K562 (cell line): ENCODE measurements at regions not wholly inside any gene's neighbourhood (a gene's known extent, or its start where the extent isn't known, plus 50 kb on each side); places are given as distances from the start of the nearest gene placed in this dataset.

Source experiments
- ATAC-seq: fragments of 200-7000 bp; cut with Tn5 transposase; 3 replicates; pipeline ENCODE4 v1.9.1; 2020; ENCODE audit warnings: moderate library complexity
- BruUV-seq: library from RNA; stranded (reverse); fragments of 400-500 nt; replicated peaks from 2 replicates; lab custom pipeline; 2021; lab: Mats Ljungman, UMichigan
- CTCF ChIA-PET: fragments of 300-600 bp; formaldehyde crosslinking; extraction: SDS; loops from one replicate; lab custom pipeline; 2021; ENCODE audit warnings: low intra/inter-chr PET ratio; lab: Yijun Ruan, JAX
- POLR2A ChIA-PET: fragments of 300-600, 350-650 bp; sonication (Branson Sonifier 250); formaldehyde crosslinking; extraction: SDS; loops from one replicate; lab custom pipeline; 2021; ENCODE audit warnings: antibody characterized with exemption, inconsistent platforms; lab: Yijun Ruan, JAX
- DNase-seq, 4 experiments: peaks; one replicate each; pipeline versions ENCODE4 v3.0.0 to v3.0.0-alpha.2; 2011 to 2018; ENCODE audit warnings: low spot score in 3 of 4, mixed read lengths in 3 of 4; ENCODE audit errors: extremely low read depth in 1 of 4
- FAIRE-seq: peaks from 2 replicates; lab custom pipeline; 2011; peaks lifted over from hg19 to GRCh38; lab: Jason Lieb, UNC
- H2AFZ ChIP-seq: 2 replicates; pipeline ENCODE4 v1.6.0; 2011; ENCODE audit warnings: low read depth, low read length, control low read depth, inconsistent platforms
- H3K27ac ChIP-seq: fragments of 200-600 bp; 3 replicates; pipeline ENCODE4 v1.8.0; 2011; ENCODE audit warnings: low read depth, mild to moderate bottlenecking, control low read depth, inconsistent platforms, low read length, moderate library complexity, mixed read lengths; ENCODE audit errors: extremely low read depth
- H3K27me3 ChIP-seq, 2 experiments: fragments of 300-600 bp in 1 of 2; 2 replicates in 1 of 2; 3 replicates in 1 of 2; pipeline versions ENCODE4 v1.6.0 to v1.8.0; 2011; ENCODE audit warnings: inconsistent platforms in 2 of 2, low read length in 2 of 2, mild to moderate bottlenecking in 1 of 2, mixed read lengths in 1 of 2, moderate library complexity in 1 of 2; ENCODE audit not compliant: control insufficient read depth in 2 of 2, insufficient read depth in 2 of 2
- H3K36me3 ChIP-seq: fragments of 300-600 bp; 3 replicates; pipeline ENCODE4 v1.8.0; 2011; ENCODE audit warnings: mild to moderate bottlenecking, low read length, inconsistent platforms; ENCODE audit not compliant: control insufficient read depth, insufficient read depth
- H3K4me1 ChIP-seq, 2 experiments: fragments of 200-600 bp in 1 of 2; replicated peaks in 1 of 2; 2 replicates in 1 of 2; 3 replicates in 1 of 2; pipeline versions ENCODE4 v1.5.1 to v1.8.0; 2011; ENCODE audit warnings: inconsistent platforms in 2 of 2, low read length in 2 of 2, mild to moderate bottlenecking in 1 of 2, mixed read lengths in 1 of 2, moderate library complexity in 1 of 2; ENCODE audit not compliant: control insufficient read depth in 2 of 2, insufficient read depth in 2 of 2
- H3K4me2 ChIP-seq: 2 replicates; pipeline ENCODE4 v1.6.1; 2011; ENCODE audit warnings: low read length, control low read depth, inconsistent platforms, mixed read lengths; ENCODE audit not compliant: insufficient read depth
- H3K4me3 ChIP-seq: fragments of 200-600 bp; sonication (generic), shearing (Covaris generic); 2 replicates; pipeline ENCODE4 v1.5.1; 2016; ENCODE audit warnings: control low read depth, inconsistent platforms
- H3K79me2 ChIP-seq: fragments of 200-600 bp; 3 replicates; pipeline ENCODE4 v1.8.0; 2011; ENCODE audit warnings: low read length, inconsistent platforms; ENCODE audit not compliant: control insufficient read depth, insufficient read depth
- H3K9ac ChIP-seq, 2 experiments: 2 replicates each; pipeline versions ENCODE4 v1.6.0 to v1.6.1; 2011; ENCODE audit warnings: low read depth in 2 of 2, low read length in 2 of 2, control low read depth in 1 of 2, inconsistent platforms in 1 of 2, mild to moderate bottlenecking in 1 of 2, mixed read lengths in 1 of 2; ENCODE audit not compliant: insufficient read depth in 1 of 2
- H3K9me1 ChIP-seq: one replicate; pipeline ENCODE4 v1.6.0; 2011; ENCODE audit warnings: inconsistent platforms, mild to moderate bottlenecking, low read length, moderate library complexity; ENCODE audit not compliant: control insufficient read depth, insufficient read depth
- H3K9me3 ChIP-seq: replicated peaks from 2 replicates; pipeline ENCODE4 v1.5.1; 2011; ENCODE audit warnings: low read depth, low read length, inconsistent platforms; ENCODE audit not compliant: control insufficient read depth, insufficient read depth
- H4K20me1 ChIP-seq: replicated peaks from 2 replicates; pipeline ENCODE4 v1.6.1; 2011; ENCODE audit warnings: low read length, inconsistent platforms, mixed read lengths; ENCODE audit not compliant: control insufficient read depth, insufficient read depth
- CTCF ChIP-seq, 3 experiments: IDR thresholded peaks in 2 of 3; conservative IDR thresholded peaks in 1 of 3; 2 replicates each; pipeline ENCODE4 v1.5.1; 2011 to 2012; ENCODE audit warnings: low read length in 3 of 3, mild to moderate bottlenecking in 3 of 3, control low read depth in 2 of 3, improper control_type of control experiment in 1 of 3, inconsistent platforms in 1 of 3, low read depth in 1 of 3, mixed read lengths in 1 of 3, moderate library complexity in 1 of 3; ENCODE audit not compliant: insufficient read depth in 2 of 3
- MLLT1 ChIP-seq, 2 experiments: fragments of 450-650 bp; IDR thresholded peaks; 2 replicates each; pipeline ENCODE4 v1.6.1; 2016
- PRPF4 ChIP-seq: fragments of 200-400 bp; formaldehyde crosslinking; IDR thresholded peaks from one replicate; pipeline ENCODE4 v1.6.1; 2017; ENCODE audit warnings: low read length, low read depth, mild to moderate bottlenecking; ENCODE audit not compliant: insufficient read depth, poor library complexity, severe bottlenecking
- USF2 ChIP-seq: sonication (generic); formaldehyde crosslinking; IDR thresholded peaks from 2 replicates; pipeline ENCODE4 v1.5.0; 2020; ENCODE audit warnings: missing genetic modification reagents
- WGBS: fragments of 100-300 bp; shearing (Covaris generic); methylation state at CpG from one replicate; pipeline ENCODE4 v1.1.6; 2016; ENCODE audit warnings: low coverage, mixed read lengths; ENCODE audit not compliant: insufficient coverage; ENCODE audit errors: missing lambda C conversion rate; 5-methylcytosine and 5-hydroxymethylcytosine counted together
- in situ Hi-C: fragments of 300-500 bp; cut with MboI; formaldehyde crosslinking; loops from 4 replicates; pipeline ENCODE4 v1.15.0; 2018; ENCODE audit warnings: inconsistent platforms, mixed read lengths
- intact Hi-C: fragments of 100-400 bp; cut with micrococcal nuclease; formaldehyde crosslinking; loops from 2 replicates; pipeline ENCODE4 v1.14.2; 2022

GRCh38 chr2:88355486-88355885 is 97.0 kb downstream of the FOXI3 start:
- no peaks in the 10 kb centered on the region for H3K9me1 ChIP-seq
- no peak overlapping the region for H3K27ac ChIP-seq
- no peak for TF ChIP-seq MLLT1 (IDR thresholded peaks at IDR 0.05)
- TF ChIP-seq USF2, result no peak
- TF ChIP-seq, all 486 proteins: peak for 0
- no peaks in the 10 kb centered on the region for H3K79me2 ChIP-seq
- no TSS peak for BruUV-seq
- DNase-seq, result no peak
- no peak for FAIRE-seq
- ChIA-PET CTCF (no interaction called here), POLR2A (no interaction called here)
- no peak overlapping the region for H3K9ac ChIP-seq
- H3K36me3 ChIP-seq, result no peaks in the 10 kb centered on the region
- H3K4me2 ChIP-seq, result no peak overlapping the region
- no peaks in the 10 kb centered on the region for H4K20me1 ChIP-seq
- WGBS, result 0% methylated on average over 2 of the region's 2 CpGs
- H3K4me1 ChIP-seq, result peaks cover 0 to 6% of the 10 kb centered on the region in 2 experiments; a peak in 2 of 5 replicates
- intact Hi-C loops, result no loop called here
- no peak overlapping the region for H2AFZ ChIP-seq
- peaks cover 4 to 21% of the 10 kb centered on the region in 2 experiments; a peak in 4 of 5 replicates for H3K27me3 ChIP-seq
- in situ Hi-C loops, result no loop called here
- no peak overlapping the region for H3K4me3 ChIP-seq
- ATAC-seq, result no peak
- H3K9me3 ChIP-seq, result no peaks in the 10 kb centered on the region

GRCh38 chr2:88351249-88351601 is 101.3 kb downstream of the FOXI3 start:
- Histone ChIP-seq H2AFZ (peak overlapping the region; percentile 88; the same call in 1 of the 2 replicates), H4K20me1 (no peaks in the 10 kb centered on the region), H3K9ac (no peak overlapping the region), H3K27me3 (peaks cover 7 to 37% of the 10 kb centered on the region in 2 experiments), H3K79me2 (no peaks in the 10 kb centered on the region), H3K9me3 (no peaks in the 10 kb centered on the region), H3K4me2 (peak overlapping the region; percentile 52; the same call in 1 of the 2 replicates), H3K27ac (no peak overlapping the region), H3K4me1 (peaks cover 0 to 8% of the 10 kb centered on the region in 2 experiments; a peak in 2 of 5 replicates), H3K4me3 (no peak overlapping the region), H3K9me1 (no peaks in the 10 kb centered on the region), H3K36me3 (no peaks in the 10 kb centered on the region)
- in situ Hi-C loops (no loop called here), intact Hi-C loops (no loop called here)
- FAIRE-seq, result no peak
- DNase-seq, result peak in 2 of 4 experiments; percentile 11 to 14
- CTCF ChIA-PET, result no interaction called here
- peak; percentile 33 for ATAC-seq
- no peak for TF ChIP-seq PRPF4
- TF ChIP-seq CTCF (IDR thresholded peaks at IDR 0.05 in 2 of 3, conservative IDR thresholded peaks at IDR 0.05 in 1 of 3; ENCODE audit: insufficient read depth in 2 of 3, low read depth in 1 of 3, low read length in 3 of 3), result peak in 1 of 3 experiments; percentile 8; a peak in 1 of 6 replicates
- 15% methylated on average over 5 of the region's 5 CpGs for WGBS
- POLR2A ChIA-PET, result no interaction called here
- no TSS peak for BruUV-seq
